ENCODE measurements at regions not wholly inside any gene's neighbourhood (a gene's known extent, or its start where the extent isn't known, plus 50 kb on each side); places are given as distances from the start of the nearest gene placed in this dataset.

- no peak overlapping the region for H3K4me3 ChIP-seq (ENCODE audit: low read length)
- H3K36me3 ChIP-seq (ENCODE audit: insufficient read depth, low read length), result no peaks in the 10 kb centered on the region
- no peaks in the 10 kb centered on the region for H3K4me1 ChIP-seq (ENCODE audit: insufficient read depth, low read length)
- H2AFZ ChIP-seq (ENCODE audit: low read depth, low read length), result no peak overlapping the region
- no peaks in the 10 kb centered on the region for H3K9me3 ChIP-seq (ENCODE audit: low read length)
- H3K27me3 ChIP-seq (ENCODE audit: insufficient read depth, low read length), result no peaks in the 10 kb centered on the region
These were observed 1074.9 kb downstream of the EFNA5 start for GRCh38 chr5:106595864-106596263.

GRCh38 chr5:106584268-106584667 is 1086.5 kb downstream of the EFNA5 start:
- H3K4me1 ChIP-seq (ENCODE audit: insufficient read depth, low read length), result no peaks in the 10 kb centered on the region
- H3K36me3 ChIP-seq (ENCODE audit: insufficient read depth, low read length), result no peaks in the 10 kb centered on the region
- H3K9me3 ChIP-seq (ENCODE audit: low read length), result no peaks in the 10 kb centered on the region
- no peak overlapping the region for H3K4me3 ChIP-seq (ENCODE audit: low read length)
- no peaks in the 10 kb centered on the region for H3K27me3 ChIP-seq (ENCODE audit: insufficient read depth, low read length)
- peak overlapping the region; percentile 81 for H2AFZ ChIP-seq (ENCODE audit: low read depth, low read length)

DNA sequence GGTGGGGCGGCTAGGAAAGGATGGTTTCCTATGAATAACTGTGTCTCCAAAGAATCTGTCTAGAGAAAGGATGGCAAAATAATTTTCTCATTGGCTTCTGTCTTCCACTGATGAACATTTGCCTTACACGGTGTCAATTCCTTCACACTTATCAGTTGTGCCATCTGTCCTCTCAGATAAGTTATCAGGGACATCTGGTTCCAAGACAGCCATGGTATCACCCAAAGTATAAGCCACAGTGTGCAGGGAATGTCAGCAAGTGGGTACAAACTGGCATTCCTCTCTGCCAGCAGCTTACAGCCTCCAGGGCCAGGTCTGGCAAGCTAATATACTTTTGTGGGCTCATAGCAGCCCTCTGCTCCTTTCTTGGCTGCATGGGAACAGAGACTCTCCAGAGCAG is 1092.0 kb downstream of the EFNA5 start:
- Histone ChIP-seq H3K4me3 (ENCODE audit: low read length) (no peak overlapping the region), H3K36me3 (ENCODE audit: insufficient read depth, low read length) (no peaks in the 10 kb centered on the region), H3K4me1 (ENCODE audit: insufficient read depth, low read length) (no peaks in the 10 kb centered on the region), H2AFZ (ENCODE audit: low read depth, low read length) (no peak overlapping the region), H3K27me3 (ENCODE audit: insufficient read depth, low read length) (no peaks in the 10 kb centered on the region), H3K9me3 (ENCODE audit: low read length) (no peaks in the 10 kb centered on the region)

DNA sequence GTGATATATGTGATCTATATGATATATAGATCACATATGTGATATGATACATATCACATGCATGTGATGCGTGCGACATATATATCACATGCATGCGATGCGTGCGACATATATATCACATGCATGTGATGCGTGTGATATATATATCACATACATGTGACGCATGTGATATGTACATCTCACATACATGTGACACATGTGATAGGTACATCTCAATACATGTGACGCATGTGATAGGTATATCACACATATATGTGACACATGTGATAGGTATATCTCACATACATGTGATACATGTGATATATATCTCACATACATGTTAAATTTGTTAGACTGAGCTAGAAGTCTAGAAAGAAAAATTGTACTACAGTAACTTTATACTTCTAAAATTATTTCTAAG is 1095.9 kb downstream of the EFNA5 start:
- Histone ChIP-seq H3K36me3 (ENCODE audit: insufficient read depth, low read length) (no peaks in the 10 kb centered on the region), H3K4me3 (ENCODE audit: low read length) (no peak overlapping the region), H3K9me3 (ENCODE audit: low read length) (no peaks in the 10 kb centered on the region)

DNA sequence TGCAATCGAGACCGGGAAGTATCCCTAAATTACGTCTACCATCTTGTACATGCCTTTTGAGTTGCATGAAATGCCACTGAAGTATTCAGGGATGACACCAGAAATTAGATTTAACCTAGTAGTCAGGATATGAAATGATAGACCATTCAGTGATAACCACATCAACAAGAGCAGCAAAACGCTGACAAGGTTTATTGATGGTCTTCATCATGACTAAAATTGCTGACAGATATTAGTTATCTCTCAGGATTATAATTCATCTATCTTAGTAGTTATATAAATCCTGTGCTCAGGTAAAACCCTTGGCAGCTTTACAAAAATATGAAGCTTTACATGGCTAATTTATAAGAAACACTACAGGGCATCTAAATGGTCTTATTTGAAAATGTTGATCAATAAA is 1104.7 kb downstream of the EFNA5 start:
- Histone ChIP-seq H3K4me1 (ENCODE audit: insufficient read depth, low read length) (no peaks in the 10 kb centered on the region), H3K4me3 (ENCODE audit: low read length) (no peak overlapping the region), H3K27me3 (ENCODE audit: insufficient read depth, low read length) (no peaks in the 10 kb centered on the region), H3K9me3 (ENCODE audit: low read length) (no peaks in the 10 kb centered on the region), H3K36me3 (ENCODE audit: insufficient read depth, low read length) (no peaks in the 10 kb centered on the region), H2AFZ (ENCODE audit: low read depth, low read length) (no peak overlapping the region)

More for the DNA sequence above, 1095.9 kb downstream of the EFNA5 start:
- H3K4me1 ChIP-seq (ENCODE audit: insufficient read depth, low read length), result no peaks in the 10 kb centered on the region
- no peak overlapping the region for H2AFZ ChIP-seq (ENCODE audit: low read depth, low read length)
- no peaks in the 10 kb centered on the region for H3K27me3 ChIP-seq (ENCODE audit: insufficient read depth, low read length)

GRCh38 chr5:106545325-106545724 is 1125.4 kb downstream of the EFNA5 start:
- H2AFZ ChIP-seq (ENCODE audit: low read depth, low read length), result no peak overlapping the region
- H3K27me3 ChIP-seq (ENCODE audit: insufficient read depth, low read length), result no peaks in the 10 kb centered on the region
- no peak overlapping the region for H3K4me3 ChIP-seq (ENCODE audit: low read length)
- peaks cover 19% of the 10 kb centered on the region for H3K9me3 ChIP-seq (ENCODE audit: low read length)
- no peaks in the 10 kb centered on the region for H3K36me3 ChIP-seq (ENCODE audit: insufficient read depth, low read length)
- H3K4me1 ChIP-seq (ENCODE audit: insufficient read depth, low read length), result no peaks in the 10 kb centered on the region

DNA sequence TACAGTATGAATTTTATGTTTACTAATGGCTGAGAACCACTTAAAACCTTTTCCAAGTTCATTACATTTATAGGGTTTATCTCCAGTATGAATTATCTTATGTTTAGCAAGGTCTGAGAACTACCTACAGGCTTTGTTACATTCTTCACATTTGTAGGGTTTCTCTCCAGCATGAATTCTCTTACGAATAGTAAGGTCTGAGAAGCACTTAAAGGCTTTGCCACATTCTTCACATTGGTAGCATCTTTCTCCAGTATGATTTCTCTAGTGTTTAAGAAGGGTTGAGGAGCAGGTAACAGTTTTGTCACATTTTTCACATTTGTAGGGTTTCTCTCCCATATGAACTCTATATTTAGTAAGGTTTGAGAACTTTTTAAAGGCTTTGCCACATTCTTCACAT is 1127.4 kb downstream of the EFNA5 start:
- peaks cover 19% of the 10 kb centered on the region for H3K9me3 ChIP-seq (ENCODE audit: low read length)
- H3K27me3 ChIP-seq (ENCODE audit: insufficient read depth, low read length), result no peaks in the 10 kb centered on the region
- H2AFZ ChIP-seq (ENCODE audit: low read depth, low read length), result no peak overlapping the region
- H3K4me3 ChIP-seq (ENCODE audit: low read length), result no peak overlapping the region
- no peaks in the 10 kb centered on the region for H3K4me1 ChIP-seq (ENCODE audit: insufficient read depth, low read length)
- no peaks in the 10 kb centered on the region for H3K36me3 ChIP-seq (ENCODE audit: insufficient read depth, low read length)

GRCh38 chr5:106530150-106530549 is 1140.6 kb downstream of the EFNA5 start:
- no peaks in the 10 kb centered on the region for H3K27me3 ChIP-seq (ENCODE audit: insufficient read depth, low read length)
- no peaks in the 10 kb centered on the region for H3K4me1 ChIP-seq (ENCODE audit: insufficient read depth, low read length)
- no peaks in the 10 kb centered on the region for H3K9me3 ChIP-seq (ENCODE audit: low read length)
- no peak overlapping the region for H2AFZ ChIP-seq (ENCODE audit: low read depth, low read length)
- H3K4me3 ChIP-seq (ENCODE audit: low read length), result no peak overlapping the region
- no peaks in the 10 kb centered on the region for H3K36me3 ChIP-seq (ENCODE audit: insufficient read depth, low read length)

DNA sequence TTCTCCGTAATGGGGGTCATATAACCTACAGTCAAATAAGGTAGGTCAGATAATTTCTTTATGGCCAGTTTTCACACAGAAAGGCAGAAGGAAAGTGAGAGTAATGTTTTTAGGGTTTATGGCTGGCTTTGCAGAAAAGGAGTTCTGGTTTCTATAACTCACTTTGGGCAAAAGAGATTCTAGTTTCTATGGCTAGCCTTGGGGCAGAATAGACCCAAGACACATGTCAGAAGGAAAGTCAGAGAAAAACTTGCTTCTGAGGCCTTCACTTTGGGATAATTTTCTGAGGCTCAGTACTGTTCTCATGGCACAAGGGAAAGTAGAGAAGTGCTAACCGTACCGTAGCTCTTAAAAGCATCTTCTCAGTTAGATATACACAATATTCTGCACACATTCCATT is 1145.3 kb downstream of the EFNA5 start:
- Histone ChIP-seq H3K36me3 (ENCODE audit: insufficient read depth, low read length) (no peaks in the 10 kb centered on the region), H3K27me3 (ENCODE audit: insufficient read depth, low read length) (no peaks in the 10 kb centered on the region), H2AFZ (ENCODE audit: low read depth, low read length) (no peak overlapping the region)

DNA sequence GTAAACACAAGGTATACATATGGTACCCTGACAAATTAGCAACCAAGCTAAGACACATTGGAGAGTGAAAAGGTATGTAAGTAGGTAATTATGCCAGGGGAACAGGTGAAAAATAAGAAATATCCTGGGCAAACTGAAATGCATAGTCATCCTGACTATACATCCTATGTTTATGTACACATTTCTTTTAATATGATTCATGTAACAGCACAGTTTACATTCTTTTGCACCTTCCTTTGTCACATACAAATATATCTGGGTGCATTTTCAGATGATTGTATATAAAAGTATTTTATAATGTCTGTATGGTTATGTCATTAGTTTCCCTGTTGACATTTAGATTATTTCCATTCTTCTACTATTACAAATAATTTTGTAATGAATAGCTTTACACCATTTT is 1146.9 kb downstream of the EFNA5 start:
- no peaks in the 10 kb centered on the region for H3K27me3 ChIP-seq (ENCODE audit: insufficient read depth, low read length)
- H3K9me3 ChIP-seq (ENCODE audit: low read length), result no peaks in the 10 kb centered on the region

More for the DNA sequence above, 1145.3 kb downstream of the EFNA5 start:
- no peak overlapping the region for H3K4me3 ChIP-seq (ENCODE audit: low read length)
- no peaks in the 10 kb centered on the region for H3K9me3 ChIP-seq (ENCODE audit: low read length)
- peaks cover 4% of the 10 kb centered on the region for H3K4me1 ChIP-seq (ENCODE audit: insufficient read depth, low read length)

GRCh38 chr5:106522296-106522695 is 1148.4 kb downstream of the EFNA5 start:
- no peaks in the 10 kb centered on the region for H3K36me3 ChIP-seq (ENCODE audit: insufficient read depth, low read length)
- H3K27me3 ChIP-seq (ENCODE audit: insufficient read depth, low read length), result no peaks in the 10 kb centered on the region
- no peak overlapping the region for H3K4me3 ChIP-seq (ENCODE audit: low read length)
- no peak overlapping the region for H2AFZ ChIP-seq (ENCODE audit: low read depth, low read length)
- no peaks in the 10 kb centered on the region for H3K9me3 ChIP-seq (ENCODE audit: low read length)
- H3K4me1 ChIP-seq (ENCODE audit: insufficient read depth, low read length), result peaks cover 4% of the 10 kb centered on the region

More for the DNA sequence above, 1146.9 kb downstream of the EFNA5 start:
- H3K4me1 ChIP-seq (ENCODE audit: insufficient read depth, low read length), result peaks cover 4% of the 10 kb centered on the region
- H2AFZ ChIP-seq (ENCODE audit: low read depth, low read length), result no peak overlapping the region
- no peak overlapping the region for H3K4me3 ChIP-seq (ENCODE audit: low read length)
- no peaks in the 10 kb centered on the region for H3K36me3 ChIP-seq (ENCODE audit: insufficient read depth, low read length)

GRCh38 chr5:106521701-106522100 is 1149.0 kb downstream of the EFNA5 start:
- Histone ChIP-seq H3K4me3 (ENCODE audit: low read length) (no peak overlapping the region), H3K36me3 (ENCODE audit: insufficient read depth, low read length) (no peaks in the 10 kb centered on the region), H3K27me3 (ENCODE audit: insufficient read depth, low read length) (no peaks in the 10 kb centered on the region), H2AFZ (ENCODE audit: low read depth, low read length) (no peak overlapping the region), H3K9me3 (ENCODE audit: low read length) (no peaks in the 10 kb centered on the region), H3K4me1 (ENCODE audit: insufficient read depth, low read length) (peaks cover 4% of the 10 kb centered on the region)

DNA sequence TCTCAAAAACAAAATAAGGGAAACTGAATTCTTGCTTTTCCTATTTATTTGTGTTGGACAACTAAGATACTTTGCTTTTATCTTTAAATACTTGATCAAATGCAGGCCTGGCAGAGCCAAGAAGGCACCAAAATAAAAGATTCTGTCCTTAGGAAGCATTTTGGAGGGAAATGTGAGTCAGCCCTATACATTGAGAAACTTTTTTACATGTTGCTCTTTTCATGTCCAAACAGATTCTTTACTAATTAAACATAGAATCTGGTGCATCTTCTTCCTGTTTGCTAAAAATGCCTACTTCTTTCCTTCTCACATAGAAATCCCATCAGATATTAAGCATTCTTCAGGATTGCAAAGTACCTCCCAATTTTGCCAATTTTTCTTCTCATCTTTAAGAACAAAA is 1160.4 kb downstream of the EFNA5 start:
- no peak overlapping the region for H3K4me3 ChIP-seq (ENCODE audit: low read length)
- H3K9me3 ChIP-seq (ENCODE audit: low read length), result no peaks in the 10 kb centered on the region
- H3K27me3 ChIP-seq (ENCODE audit: insufficient read depth, low read length), result no peaks in the 10 kb centered on the region
- no peak overlapping the region for H2AFZ ChIP-seq (ENCODE audit: low read depth, low read length)
- H3K4me1 ChIP-seq (ENCODE audit: insufficient read depth, low read length), result no peaks in the 10 kb centered on the region
- no peaks in the 10 kb centered on the region for H3K36me3 ChIP-seq (ENCODE audit: insufficient read depth, low read length)

- Histone ChIP-seq H3K4me1 (ENCODE audit: insufficient read depth, low read length) (no peaks in the 10 kb centered on the region), H3K36me3 (ENCODE audit: insufficient read depth, low read length) (no peaks in the 10 kb centered on the region), H2AFZ (ENCODE audit: low read depth, low read length) (no peak overlapping the region), H3K4me3 (ENCODE audit: low read length) (no peak overlapping the region), H3K27me3 (ENCODE audit: insufficient read depth, low read length) (no peaks in the 10 kb centered on the region), H3K9me3 (ENCODE audit: low read length) (no peaks in the 10 kb centered on the region)
These were observed 1161.8 kb downstream of the EFNA5 start for GRCh38 chr5:106508894-106509293.

All from neuron (in vitro differentiated cells).